GM19468 (cell line): ENCODE measurements at regions not wholly inside any gene's neighbourhood (a gene's known extent, or its start where the extent isn't known, plus 50 kb on each side); places are given as distances from the start of the nearest gene placed in this dataset.

Experiments
- ATAC-seq: cut with Tn5 transposase; IDR thresholded peaks from one replicate; pipeline ENCODE4 v1.9.1; 2021; ENCODE audit warnings: mild to moderate bottlenecking, moderate library complexity, moderate number of reproducible peaks; ENCODE audit not compliant: unreplicated experiment; ENCODE audit errors: extremely low read depth

GRCh38 chr22:49593509-49593908, 234.2 kb downstream of the BRD1 start:
- no peak for ATAC-seq

GRCh38 chr22:49592780-49593501, 234.7 kb downstream of the BRD1 start:
- ATAC-seq, result no peak

GRCh38 chr22:49590851-49591445, 236.7 kb downstream of the BRD1 start:
- no peak for ATAC-seq

GRCh38 chr22:49590381-49590780, 237.3 kb downstream of the BRD1 start:
- ATAC-seq, result no peak

GRCh38 chr22:49589811-49590210, 237.9 kb downstream of the BRD1 start:
- no peak for ATAC-seq

- no peak for ATAC-seq
Observed at GRCh38 chr22:49589301-49589700, 238.4 kb downstream of the BRD1 start.

- no peak for ATAC-seq
Observed at GRCh38 chr22:49588739-49589138, 238.9 kb downstream of the BRD1 start.

GRCh38 chr22:49587987-49588386, 239.7 kb downstream of the BRD1 start:
- no peak for ATAC-seq

GRCh38 chr22:49587421-49587820, 240.3 kb downstream of the BRD1 start:
- ATAC-seq, result no peak

GRCh38 chr22:49586873-49587272, 240.8 kb downstream of the BRD1 start:
- no peak for ATAC-seq

GRCh38 chr22:49586244-49586748, 241.4 kb downstream of the BRD1 start:
- no peak for ATAC-seq

GRCh38 chr22:49585461-49586243, 242.0 kb downstream of the BRD1 start:
- no peak for ATAC-seq

- ATAC-seq, result no peak
Observed at GRCh38 chr22:49583886-49584505, 243.7 kb downstream of the BRD1 start.

GRCh38 chr22:49583341-49583740, 244.3 kb downstream of the BRD1 start:
- no peak for ATAC-seq

- no peak for ATAC-seq
Observed at GRCh38 chr22:49582678-49583077, 245.0 kb downstream of the BRD1 start.

GRCh38 chr22:49582181-49582580, 245.5 kb downstream of the BRD1 start:
- no peak for ATAC-seq

- no peak for ATAC-seq
Observed at GRCh38 chr22:49580024-49580423, 247.6 kb downstream of the BRD1 start.

GRCh38 chr22:49577168-49578060, 250.3 kb downstream of the BRD1 start:
- ATAC-seq, result no peak

- no peak for ATAC-seq
Observed at GRCh38 chr22:49576241-49577141, 251.2 kb downstream of the BRD1 start.
